Lower leg skin (tissue), 4 donors: ENCODE measurements at regions not wholly inside any gene's neighbourhood (a gene's known extent, or its start where the extent isn't known, plus 50 kb on each side); places are given as distances from the start of the nearest gene placed in this dataset.

Source experiments
- DNase-seq, 2 donors: peaks; one replicate each; pipeline ENCODE4 v3.0.0-alpha.2; 2019; ENCODE audit warnings: low spot score in 2 of 2
- H3K4me3 ChIP-seq: fragments of 200-600 bp; sonication (generic); 2 replicates; pipeline ENCODE4 v1.5.1; 2017; ENCODE audit warnings: mild to moderate bottlenecking, low read depth; ENCODE audit not compliant: poor library complexity, severe bottlenecking
- CTCF ChIP-seq, 3 donors: fragments of 450-650 bp; IDR thresholded peaks; one replicate each; pipeline ENCODE4 v1.5.1; 2016; ENCODE audit warnings: antibody characterized with exemption in 3 of 3, mild to moderate bottlenecking in 3 of 3, moderate library complexity in 2 of 3
- POLR2A ChIP-seq, 2 donors: fragments of 450-650 bp; IDR thresholded peaks; one replicate each; pipeline ENCODE4 v1.6.1; 2016 to 2017; ENCODE audit warnings: antibody characterized with exemption in 2 of 2, mild to moderate bottlenecking in 1 of 2, moderate library complexity in 1 of 2
- WGBS, 2 donors: methylation state at CpG; one replicate each; pipeline ENCODE4 v1.1.5; 2018; 5-methylcytosine and 5-hydroxymethylcytosine counted together
- intact Hi-C: fragments of 100-400 bp; cut with DNase I; formaldehyde crosslinking; loops from one replicate; pipeline ENCODE4 v1.15.0; 2023; ENCODE audit warnings: low total_unique reads

GRCh38 chr18:7169601-7170000 is 52.0 kb upstream of the LAMA1 start:
- no peak for DNase-seq
- H3K4me3 ChIP-seq: no peak overlapping the region
- no peak for TF ChIP-seq CTCF (IDR thresholded peaks at IDR 0.05)
- no peak for TF ChIP-seq POLR2A (IDR thresholded peaks at IDR 0.05)
- intact Hi-C loops: no loop called here
- 85 to 89% methylated on average over 10 to 11 of the region's 11 CpGs for WGBS, 2 donors

GRCh38 chr18:7168408-7168807 is 50.8 kb upstream of the LAMA1 start:
- no peak for DNase-seq
- intact Hi-C loops: no loop called here
- TF ChIP-seq CTCF (IDR thresholded peaks at IDR 0.05): no peak
- TF ChIP-seq POLR2A (IDR thresholded peaks at IDR 0.05): no peak
- no peak overlapping the region for H3K4me3 ChIP-seq
- 85 to 86% methylated on average over 7 of the region's 7 CpGs for WGBS, 2 donors
